OCI-LY3 (cell line): ENCODE measurements at regions not wholly inside any gene's neighbourhood (a gene's known extent, or its start where the extent isn't known, plus 50 kb on each side); places are given as distances from the start of the nearest gene placed in this dataset.
"Not testable (repeated sequence)": the region's sequence is repeated elsewhere in the genome, so short reads cannot be mapped to it uniquely, and the experiment has no call there.

ENCODE experiments used
- H2AFZ ChIP-seq: fragments of 200-600, 300-600 bp; shearing (Covaris generic); 2 replicates; pipeline ENCODE4 v1.6.0; 2014; ENCODE audit warnings: antibody characterized with exemption, low read depth, low read length
- H3K27ac ChIP-seq: fragments of 200-600, 300-600 bp; sonication (generic); 2 replicates; pipeline ENCODE4 v1.5.1; 2014; ENCODE audit warnings: mild to moderate bottlenecking, low read length, moderate library complexity, mixed read lengths
- H3K27me3 ChIP-seq: fragments of 200-600, 300-600 bp; sonication (generic); 2 replicates; pipeline ENCODE4 v1.6.1; 2014; ENCODE audit warnings: low read depth, low read length, mixed read lengths
- H3K36me3 ChIP-seq: fragments of 200-600, 300-600 bp; sonication (generic); replicated peaks from 2 replicates; pipeline ENCODE3; 2014; ENCODE audit warnings: low read depth, low read length, mixed read lengths
- H3K4me1 ChIP-seq: fragments of 300-600, 200-600 bp; sonication (generic); 2 replicates; pipeline ENCODE4 v1.6.1; 2014; ENCODE audit warnings: low read length, mixed read lengths
- H3K4me2 ChIP-seq: fragments of 200-600, 300-600 bp; sonication (generic); 2 replicates; pipeline ENCODE4 v1.6.1; 2014; ENCODE audit warnings: low read length, mixed read lengths
- H3K4me3 ChIP-seq: fragments of 300-600, 200-600 bp; sonication (generic); 2 replicates; pipeline ENCODE4 v1.5.1; 2014; ENCODE audit warnings: antibody characterized with exemption, mild to moderate bottlenecking, low read length, moderate library complexity
- H3K79me2 ChIP-seq: fragments of 300-600, 200-600 bp; shearing (Covaris generic); 2 replicates; pipeline ENCODE4 v1.6.1; 2014; ENCODE audit warnings: mild to moderate bottlenecking, low read length, mixed read lengths
- H3K9ac ChIP-seq: fragments of 300-600, 200-600 bp; shearing (Covaris generic); 2 replicates; pipeline ENCODE4 v1.6.0; 2014; ENCODE audit warnings: mild to moderate bottlenecking, low read length, moderate library complexity
- H3K9me3 ChIP-seq: fragments of 200-600, 300-600 bp; shearing (Covaris generic); 2 replicates; pipeline ENCODE4 v1.6.1; 2014; ENCODE audit warnings: low read length, mixed read lengths; ENCODE audit not compliant: insufficient read depth
- H4K20me1 ChIP-seq: fragments of 200-600, 300-600 bp; sonication (generic); 2 replicates; pipeline ENCODE4 v1.6.1; 2016; ENCODE audit warnings: low read length, mixed read lengths; ENCODE audit not compliant: insufficient read depth
- CTCF ChIP-seq: fragments of 200-600, 300-600 bp; sonication (generic); IDR thresholded peaks from 2 replicates; pipeline ENCODE4 v1.5.1; 2014; ENCODE audit warnings: antibody characterized with exemption, low read length, low read depth
- EZH2phosphoT487 ChIP-seq: fragments of 200-600 bp; shearing (Covaris generic); IDR thresholded peaks from 2 replicates; pipeline ENCODE4 v1.6.1; 2018; ENCODE audit warnings: antibody characterized with exemption, mixed run types, low read depth

GRCh38 chr12:5332551-5332950, 99.4 kb upstream of the NTF3 start:
- H3K4me3 ChIP-seq = no peak overlapping the region
- no peaks in the 10 kb centered on the region for H4K20me1 ChIP-seq
- H3K4me2 ChIP-seq = no peak overlapping the region
- no peaks in the 10 kb centered on the region for H3K9me3 ChIP-seq
- TF ChIP-seq EZH2phosphoT487 (no peak), CTCF (no peak)
- H3K9ac ChIP-seq = no peak overlapping the region
- H3K27me3 ChIP-seq = 0 out of 2 replicates have a peak, but pooled peaks cover 5% of the 10 kb centered on the region
- no peaks in the 10 kb centered on the region for H3K79me2 ChIP-seq
- H3K36me3 ChIP-seq = no peaks in the 10 kb centered on the region
- H2AFZ ChIP-seq = no peak overlapping the region
- no peak overlapping the region for H3K27ac ChIP-seq
- H3K4me1 ChIP-seq = no peaks in the 10 kb centered on the region

- H2AFZ ChIP-seq = no peak overlapping the region
- no peaks in the 10 kb centered on the region for H3K4me1 ChIP-seq
- no peaks in the 10 kb centered on the region for H3K36me3 ChIP-seq
- no peak overlapping the region for H3K9ac ChIP-seq
- H3K4me2 ChIP-seq = no peak overlapping the region
- H4K20me1 ChIP-seq = no peaks in the 10 kb centered on the region
- H3K9me3 ChIP-seq = no peaks in the 10 kb centered on the region
- 0 out of 2 replicates have a peak, but pooled peaks cover 5% of the 10 kb centered on the region for H3K27me3 ChIP-seq
- H3K27ac ChIP-seq = no peak overlapping the region
- H3K4me3 ChIP-seq = no peak overlapping the region
- H3K79me2 ChIP-seq = no peaks in the 10 kb centered on the region
- no peak for TF ChIP-seq EZH2phosphoT487
- TF ChIP-seq CTCF = no peak
Observed at GRCh38 chr12:5333096-5333495, 98.8 kb upstream of the NTF3 start.

GRCh38 chr12:5335069-5335468, 96.8 kb upstream of the NTF3 start:
- Histone ChIP-seq H3K4me3 (no peak overlapping the region), H3K27me3 (0 out of 2 replicates have a peak, but pooled peaks cover 5% of the 10 kb centered on the region), H3K4me1 (no peaks in the 10 kb centered on the region), H4K20me1 (no peaks in the 10 kb centered on the region), H3K79me2 (no peaks in the 10 kb centered on the region), H3K9me3 (no peaks in the 10 kb centered on the region), H3K36me3 (no peaks in the 10 kb centered on the region), H2AFZ (no peak overlapping the region), H3K4me2 (no peak overlapping the region), H3K27ac (no peak overlapping the region), H3K9ac (no peak overlapping the region)
- TF ChIP-seq CTCF (no peak), EZH2phosphoT487 (no peak)

GRCh38 chr12:5341086-5341485, 90.8 kb upstream of the NTF3 start:
- H3K36me3 ChIP-seq, H3K9ac ChIP-seq, H3K27me3 ChIP-seq, H2AFZ ChIP-seq, H3K4me1 ChIP-seq, H3K4me2 ChIP-seq, H3K27ac ChIP-seq, H3K9me3 ChIP-seq, H3K79me2 ChIP-seq, H3K4me3 ChIP-seq, H4K20me1 ChIP-seq: not testable (repeated sequence)

- Histone ChIP-seq H3K79me2 (no peaks in the 10 kb centered on the region), H3K9me3 (no peaks in the 10 kb centered on the region), H4K20me1 (no peaks in the 10 kb centered on the region), H3K4me2 (no peak overlapping the region), H3K4me3 (no peak overlapping the region), H3K4me1 (no peaks in the 10 kb centered on the region), H3K27me3 (peaks cover 7% of the 10 kb centered on the region), H3K9ac (no peak overlapping the region), H3K36me3 (no peaks in the 10 kb centered on the region), H3K27ac (no peak overlapping the region), H2AFZ (no peak overlapping the region)
- TF ChIP-seq EZH2phosphoT487 = no peak
- no peak for TF ChIP-seq CTCF
Observed at GRCh38 chr12:5343711-5344110, 88.2 kb upstream of the NTF3 start.
